Common myeloid progenitor, CD34-positive (primary cell): ENCODE measurements at regions not wholly inside any gene's neighbourhood (a gene's known extent, or its start where the extent isn't known, plus 50 kb on each side); places are given as distances from the start of the nearest gene placed in this dataset.
A peak's percentile ranks its signal among the peaks of the same experiment; 100 is the strongest.

Source experiments
- CTCF ChIA-PET: fragments of 350-600 bp; sonication (Branson Sonifier 250); formaldehyde crosslinking; loops from one replicate; lab custom pipeline; 2021; ENCODE audit warnings: antibody characterized with exemption; lab: Charles Lee
- POLR2A ChIA-PET: fragments of 350-600 bp; sonication (Branson Sonifier 250); formaldehyde crosslinking; loops from one replicate; lab custom pipeline; 2021; ENCODE audit warnings: antibody characterized with exemption; lab: Charles Lee
- DNase-seq, 3 donors: peaks; one replicate each; pipeline versions ENCODE4 v3.0.0 to v3.0.0-alpha.2; 2013
- H3K27ac ChIP-seq, 2 experiments: 1 replicate in 1 of 2; 2 replicates in 1 of 2; pipeline ENCODE4 v1.7.0; 2013; ENCODE audit warnings: inconsistent platforms in 2 of 2, low read length in 2 of 2, mild to moderate bottlenecking in 2 of 2, low read depth in 1 of 2, moderate library complexity in 1 of 2; ENCODE audit not compliant: severe bottlenecking in 2 of 2, insufficient read depth in 1 of 2, poor library complexity in 1 of 2
- H3K27me3 ChIP-seq, 5 experiments: replicated peaks in 2 of 5; 1 replicate in 3 of 5; 2 replicates in 2 of 5; pipeline versions ENCODE4 v1.6.1 to v1.7.0; 2013; ENCODE audit warnings: low read length in 4 of 5, mild to moderate bottlenecking in 2 of 5, moderate library complexity in 2 of 5, inconsistent platforms in 1 of 5; ENCODE audit not compliant: insufficient read depth in 5 of 5, control insufficient read depth in 4 of 5
- H3K36me3 ChIP-seq, 4 experiments: 1 replicate in 2 of 4; 2 replicates in 2 of 4; pipeline versions ENCODE4 v1.6.1 to v1.7.0; 2013; ENCODE audit warnings: low read length in 3 of 4, control low read depth in 1 of 4, mild to moderate bottlenecking in 1 of 4; ENCODE audit not compliant: control insufficient read depth in 4 of 4, insufficient read depth in 4 of 4
- H3K4me1 ChIP-seq, 4 experiments: 1 replicate in 3 of 4; 2 replicates in 1 of 4; pipeline versions ENCODE4 v1.6.1 to v1.7.1; 2013; ENCODE audit warnings: low read length in 3 of 4, mild to moderate bottlenecking in 3 of 4, control low read depth in 1 of 4, inconsistent platforms in 1 of 4, moderate library complexity in 1 of 4; ENCODE audit not compliant: control insufficient read depth in 4 of 4, insufficient read depth in 4 of 4; ENCODE audit errors: control extremely low read depth in 1 of 4
- H3K4me3 ChIP-seq, 7 experiments: 1 replicate in 4 of 7; 2 replicates in 3 of 7; pipeline versions ENCODE4 v1.5.1 to v1.7.0; 2013; ENCODE audit warnings: mild to moderate bottlenecking in 7 of 7, low read length in 6 of 7, moderate library complexity in 6 of 7, inconsistent platforms in 2 of 7, low read depth in 2 of 7, control low read depth in 1 of 7; ENCODE audit not compliant: insufficient read depth in 4 of 7, control insufficient read depth in 1 of 7; ENCODE audit errors: extremely low read depth in 1 of 7
- H3K9me3 ChIP-seq, 5 experiments: 1 replicate in 4 of 5; 2 replicates in 1 of 5; pipeline versions ENCODE4 v1.6.1 to v1.7.1; 2013; ENCODE audit warnings: low read length in 4 of 5, mild to moderate bottlenecking in 2 of 5, inconsistent platforms in 1 of 5, low read depth in 1 of 5, moderate library complexity in 1 of 5; ENCODE audit not compliant: control insufficient read depth in 4 of 5, insufficient read depth in 2 of 5; ENCODE audit errors: control extremely low read depth in 1 of 5
- WGBS: methylation state at CpG from one replicate; pipeline ENCODE4 v1.1.5; 2013; ENCODE audit not compliant: insufficient coverage; 5-methylcytosine and 5-hydroxymethylcytosine counted together

DNA sequence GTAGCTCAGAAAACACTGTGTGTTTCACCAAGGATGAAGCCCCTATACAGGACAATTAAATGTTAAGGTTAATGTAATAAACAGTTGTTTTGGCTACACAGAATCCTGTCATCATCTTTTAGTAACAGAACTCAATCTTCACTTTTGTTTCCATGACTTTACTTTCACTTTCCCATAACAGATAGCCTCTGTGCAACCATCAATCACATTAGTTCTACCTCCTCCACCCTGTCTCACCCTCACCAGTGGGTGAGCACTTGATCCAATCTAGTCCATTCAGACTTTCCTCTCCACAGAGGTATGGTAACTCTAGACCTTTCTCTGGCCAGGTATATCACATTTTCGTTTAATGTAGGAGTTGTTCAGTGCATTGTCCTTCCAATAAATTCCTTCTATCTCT, 1018.5 kb downstream of the ADGRL2 start:
- WGBS, result 70% methylated on average over 1 of the region's 1 CpG
- peak overlapping the region in 2 of 7 experiments; percentile 42 for H3K4me3 ChIP-seq
- CTCF ChIA-PET, result no interaction called here

GRCh38 chr1:82818586-82818985, 1017.9 kb downstream of the ADGRL2 start:
- no CpG with 5 or more reads among the region's 1 CpG for whole genome bisulfite sequencing
- Histone ChIP-seq H3K27ac (no peak overlapping the region), H3K4me1 (no peaks in the 10 kb centered on the region), H3K27me3 (no peaks in the 10 kb centered on the region), H3K9me3 (no peaks in the 10 kb centered on the region), H3K36me3 (no peaks in the 10 kb centered on the region), H3K4me3 (no peak overlapping the region)
- ChIA-PET POLR2A (no interaction called here), CTCF (no interaction called here)
- DNase-seq, result no peak

More for the DNA sequence above, 1018.5 kb downstream of the ADGRL2 start:
- Histone ChIP-seq H3K9me3 (no peaks in the 10 kb centered on the region), H3K27ac (no peak overlapping the region), H3K36me3 (no peaks in the 10 kb centered on the region), H3K4me1 (no peaks in the 10 kb centered on the region), H3K27me3 (no peaks in the 10 kb centered on the region)
- POLR2A ChIA-PET, result no interaction called here
- peak in 2 of 3 donors; percentile 7 to 27 for DNase-seq

- CTCF ChIA-PET, result no interaction called here
Measured at GRCh38 chr1:82813386-82813785, 1012.7 kb downstream of the ADGRL2 start.

DNA sequence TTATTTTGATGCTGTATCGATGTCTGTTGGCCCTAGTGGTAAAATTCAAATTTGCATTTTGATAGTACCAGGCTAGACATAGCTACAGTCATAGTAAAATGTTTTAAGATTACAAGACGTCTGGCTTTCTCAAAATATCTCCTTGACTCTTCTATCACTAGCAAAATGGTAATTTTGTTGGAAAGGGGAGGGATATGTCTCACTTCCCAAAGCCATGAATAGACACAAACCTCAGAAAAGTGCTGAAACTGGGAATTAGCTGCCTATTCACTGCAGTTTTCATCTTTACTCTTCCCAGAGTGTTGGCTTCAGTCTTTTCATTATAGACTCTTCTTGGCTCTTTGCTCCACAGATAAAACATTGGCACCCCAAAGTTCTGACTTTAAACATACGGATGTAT, 1009.9 kb downstream of the ADGRL2 start:
- WGBS, result 83% methylated on average over 1 of the region's 3 CpGs
- no peaks in the 10 kb centered on the region for H3K36me3 ChIP-seq
- H3K27me3 ChIP-seq, result no peaks in the 10 kb centered on the region
- DNase-seq, result no peak
- no peak overlapping the region for H3K4me3 ChIP-seq
- no peaks in the 10 kb centered on the region for H3K4me1 ChIP-seq
- H3K9me3 ChIP-seq, result no peaks in the 10 kb centered on the region
- H3K27ac ChIP-seq, result no peak overlapping the region
- CTCF ChIA-PET, result no interaction called here
- POLR2A ChIA-PET, result no interaction called here

More at GRCh38 chr1:82813386-82813785, 1012.7 kb downstream of the ADGRL2 start:
- H3K27ac ChIP-seq, result no peak overlapping the region
- DNase-seq, result no peak
- POLR2A ChIA-PET, result no interaction called here
- H3K4me1 ChIP-seq, result no peaks in the 10 kb centered on the region
- H3K4me3 ChIP-seq, result no peak overlapping the region
- H3K36me3 ChIP-seq, result no peaks in the 10 kb centered on the region
- no peaks in the 10 kb centered on the region for H3K27me3 ChIP-seq
- H3K9me3 ChIP-seq, result no peaks in the 10 kb centered on the region

DNA sequence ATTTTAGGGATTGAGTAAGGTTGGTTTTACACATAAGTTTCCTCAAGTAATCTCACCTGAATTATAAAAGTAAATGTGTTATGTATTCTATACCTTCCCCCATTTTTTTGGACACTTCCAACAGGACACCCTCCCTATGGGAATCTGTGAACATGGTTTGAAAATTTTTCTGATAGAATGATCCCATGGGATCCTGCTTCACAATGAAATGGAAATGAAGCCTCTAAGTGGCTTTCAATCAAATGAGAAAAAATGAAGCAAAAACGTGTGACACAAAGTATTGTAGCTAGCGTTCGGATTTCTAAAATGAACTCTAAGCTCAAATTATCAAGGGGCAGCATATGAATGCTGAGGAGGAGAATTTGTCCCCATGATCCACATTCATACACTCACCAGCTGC, 1006.8 kb downstream of the ADGRL2 start:
- ChIA-PET CTCF (no interaction called here), POLR2A (no interaction called here)
- Histone ChIP-seq H3K4me3 (no peak overlapping the region), H3K27me3 (no peaks in the 10 kb centered on the region), H3K9me3 (no peaks in the 10 kb centered on the region), H3K36me3 (no peaks in the 10 kb centered on the region), H3K27ac (no peak overlapping the region), H3K4me1 (no peaks in the 10 kb centered on the region)
- DNase-seq, result no peak
- WGBS, result 82% methylated on average over 3 of the region's 3 CpGs

- ChIA-PET CTCF (no interaction called here), POLR2A (no interaction called here)
- DNase-seq, result no peak
- no peaks in the 10 kb centered on the region for H3K27me3 ChIP-seq
- no peaks in the 10 kb centered on the region for H3K36me3 ChIP-seq
- no peak overlapping the region for H3K27ac ChIP-seq
- no peaks in the 10 kb centered on the region for H3K4me1 ChIP-seq
- H3K9me3 ChIP-seq, result no peaks in the 10 kb centered on the region
- H3K4me3 ChIP-seq, result no peak overlapping the region
- 100% methylated on average over 1 of the region's 3 CpGs for WGBS
Measured at GRCh38 chr1:82806133-82806532, 1005.4 kb downstream of the ADGRL2 start.

DNA sequence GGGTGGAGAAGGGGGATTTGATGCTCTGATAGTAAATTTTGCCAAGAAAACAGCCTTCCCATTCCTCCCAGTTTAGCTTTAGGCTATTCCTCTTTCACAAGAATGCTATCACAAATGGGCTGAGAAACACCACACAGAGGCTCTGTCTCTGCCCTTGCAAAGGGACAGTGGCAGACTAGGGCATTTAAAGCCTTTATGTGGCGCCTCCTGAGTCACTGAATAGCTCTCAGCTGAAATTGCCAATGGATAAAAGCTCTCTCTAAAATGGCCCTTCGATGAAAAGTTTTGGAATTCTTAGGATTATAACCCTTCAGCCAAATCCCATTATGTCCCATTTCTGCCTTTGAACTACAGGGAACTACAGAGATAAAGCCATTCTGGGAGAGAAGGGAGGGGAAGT, 1000.4 kb downstream of the ADGRL2 start:
- 100% methylated on average over 1 of the region's 2 CpGs for WGBS
- H3K27ac ChIP-seq, result no peak overlapping the region
- ChIA-PET POLR2A (no interaction called here), CTCF (no interaction called here)
- DNase-seq, result no peak
- H3K4me3 ChIP-seq, result no peak overlapping the region
- H3K36me3 ChIP-seq, result no peaks in the 10 kb centered on the region
- no peaks in the 10 kb centered on the region for H3K27me3 ChIP-seq
- H3K9me3 ChIP-seq, result peaks cover 0 to 3% (median 0%) of the 10 kb centered on the region in 5 experiments
- H3K4me1 ChIP-seq, result no peaks in the 10 kb centered on the region
